GM19023 (cell line): ENCODE measurements at regions not wholly inside any gene's neighbourhood (a gene's known extent, or its start where the extent isn't known, plus 50 kb on each side); places are given as distances from the start of the nearest gene placed in this dataset.

Source experiments
- ATAC-seq: cut with Tn5 transposase; IDR thresholded peaks from one replicate; pipeline ENCODE4 v1.9.1; 2021; ENCODE audit warnings: mild to moderate bottlenecking, moderate library complexity; ENCODE audit not compliant: unreplicated experiment

DNA sequence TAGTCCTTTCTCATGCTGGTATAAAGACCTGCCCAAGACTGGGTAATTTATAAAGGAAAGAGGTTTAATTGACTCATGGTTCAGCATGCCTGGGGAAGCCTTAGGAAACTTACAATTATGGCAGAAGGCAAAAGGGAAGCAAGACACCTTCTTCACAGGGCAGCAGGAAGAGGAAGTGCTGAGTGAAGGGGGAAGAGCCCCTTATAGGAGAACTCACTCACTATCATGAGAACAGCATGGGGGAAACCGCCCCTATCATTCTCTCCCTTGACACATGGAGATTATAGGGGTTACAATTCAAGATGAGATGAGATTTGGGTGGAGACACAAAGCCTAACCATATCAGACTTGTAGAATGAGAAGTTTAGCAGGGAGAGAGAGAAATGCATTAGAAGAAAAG lies 373.3 kb upstream of the DIAPH2 start:
- ATAC-seq, result no peak

DNA sequence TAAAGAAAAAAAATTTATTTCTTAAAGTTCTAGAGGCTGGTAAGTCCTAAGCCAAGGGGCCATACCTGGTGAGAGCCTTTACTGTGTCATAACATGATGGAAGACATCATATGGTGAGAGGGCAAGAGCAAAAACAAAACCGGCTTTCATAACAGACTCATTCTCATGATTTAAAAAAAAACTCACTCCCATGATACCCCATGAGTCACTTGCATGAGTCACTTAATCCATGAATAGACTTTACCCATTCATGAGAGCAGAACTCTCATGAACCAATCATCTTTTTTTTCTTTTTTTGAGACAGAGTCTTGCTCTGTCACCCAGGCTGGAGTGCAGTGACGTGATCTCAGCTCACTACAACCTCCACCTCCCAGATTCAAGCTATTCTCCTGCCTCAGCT lies 369.7 kb upstream of the DIAPH2 start:
- ATAC-seq, result no peak

DNA sequence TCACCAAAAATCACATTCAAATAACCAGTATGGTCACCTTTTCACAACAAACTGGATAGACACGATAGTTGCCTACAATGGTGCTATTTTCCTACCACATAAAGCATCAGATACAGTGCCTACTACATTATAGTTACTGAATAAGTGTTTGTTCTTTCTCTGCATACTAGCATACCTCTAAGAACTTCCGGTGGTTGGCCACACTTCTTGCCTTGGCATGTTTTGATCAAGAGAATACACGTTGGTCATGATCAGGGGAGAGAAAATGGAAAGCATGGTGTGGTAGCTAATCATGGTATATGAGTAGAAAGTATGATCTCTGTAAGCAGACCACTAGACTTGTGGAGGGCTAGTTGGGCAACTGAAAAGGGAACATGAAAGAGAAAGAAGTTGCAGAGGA lies 322.8 kb upstream of the DIAPH2 start:
- ATAC-seq, result no peak

DNA sequence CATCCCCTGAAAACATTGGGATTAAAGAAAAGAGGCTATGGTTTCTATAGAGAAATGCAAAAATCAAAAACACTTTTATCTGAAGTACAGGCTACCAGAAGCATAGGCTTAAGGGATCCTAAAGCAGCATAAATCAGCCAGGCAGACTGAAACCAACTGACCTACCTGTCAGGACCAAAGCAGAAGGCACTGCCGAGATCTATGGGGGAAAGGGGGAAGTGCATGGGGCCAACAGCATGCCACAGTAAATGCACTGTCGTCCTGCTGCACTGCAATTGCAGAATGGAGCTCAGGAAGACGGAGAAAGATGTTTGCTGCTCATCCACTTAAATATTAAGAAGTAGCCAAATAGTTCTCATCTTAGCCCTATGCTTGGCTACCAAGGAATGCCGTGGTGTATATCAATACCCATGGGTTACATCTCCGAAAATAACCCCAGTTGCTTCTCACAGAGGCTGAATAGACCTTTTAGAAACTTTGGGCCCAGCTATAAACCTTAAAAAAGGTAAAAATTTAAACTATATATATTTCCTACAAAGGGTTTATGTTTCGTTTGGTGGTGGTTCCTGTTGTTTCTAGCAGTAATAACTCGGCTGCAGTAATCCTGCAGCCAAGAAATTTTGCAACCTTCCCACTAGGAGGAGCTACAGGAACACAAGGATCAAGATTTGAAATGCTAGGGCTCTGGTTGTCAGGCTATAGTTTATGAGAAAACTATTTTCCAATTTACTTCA lies 312.2 kb upstream of the DIAPH2 start:
- ATAC-seq, result no peak

DNA sequence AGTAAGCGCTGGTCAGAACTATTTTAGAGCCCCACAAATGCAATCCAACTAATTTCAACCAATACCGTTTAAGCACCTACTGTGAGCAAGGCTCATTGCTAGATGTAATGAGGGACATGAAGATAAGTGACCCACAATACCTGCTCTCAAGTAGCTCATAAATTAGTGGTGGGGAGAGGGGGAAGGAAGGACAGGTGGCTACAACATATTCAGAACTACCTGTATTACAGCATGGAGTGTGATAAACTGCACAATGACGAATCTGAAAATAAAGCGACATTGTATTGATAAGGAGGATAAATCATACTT lies 311.6 kb upstream of the DIAPH2 start:
- no peak for ATAC-seq

DNA sequence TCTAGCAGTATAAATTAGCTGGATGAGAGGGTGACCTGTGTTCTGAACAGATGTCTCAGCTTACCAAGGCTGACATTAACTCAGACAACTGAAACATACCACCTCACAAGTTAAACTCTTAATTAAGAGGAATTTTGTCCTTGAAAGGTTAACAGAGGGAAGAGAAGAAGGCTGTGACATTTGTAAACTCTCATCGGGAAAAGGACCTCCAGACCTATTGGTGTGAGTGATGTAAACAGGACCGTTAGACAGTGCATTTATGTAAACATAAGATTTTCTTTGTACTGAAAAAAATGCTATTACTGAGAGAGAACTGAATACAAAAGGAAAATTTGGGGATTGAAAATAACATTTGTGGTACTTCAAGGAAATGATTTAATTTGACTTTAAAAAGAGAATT lies 308.4 kb upstream of the DIAPH2 start:
- ATAC-seq, result no peak

DNA sequence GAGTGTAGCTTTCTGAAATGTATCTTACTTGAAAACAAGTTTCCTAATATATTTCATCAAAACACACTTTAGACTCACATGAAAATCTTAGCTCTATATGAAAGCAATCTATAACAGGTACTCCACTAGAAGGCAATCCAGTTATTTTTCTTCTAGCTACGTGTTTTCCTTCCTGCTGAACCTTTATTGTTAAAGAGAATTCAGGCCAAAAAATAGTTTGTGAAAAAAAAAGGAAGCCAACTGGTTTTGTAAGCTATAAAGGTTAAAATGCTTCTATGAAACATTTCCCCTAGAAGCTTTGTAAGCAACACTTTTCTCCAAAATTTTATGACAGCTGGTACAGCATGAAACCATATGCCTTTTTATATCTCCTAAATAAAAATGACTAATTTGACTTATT lies 304.7 kb upstream of the DIAPH2 start:
- no peak for ATAC-seq

DNA sequence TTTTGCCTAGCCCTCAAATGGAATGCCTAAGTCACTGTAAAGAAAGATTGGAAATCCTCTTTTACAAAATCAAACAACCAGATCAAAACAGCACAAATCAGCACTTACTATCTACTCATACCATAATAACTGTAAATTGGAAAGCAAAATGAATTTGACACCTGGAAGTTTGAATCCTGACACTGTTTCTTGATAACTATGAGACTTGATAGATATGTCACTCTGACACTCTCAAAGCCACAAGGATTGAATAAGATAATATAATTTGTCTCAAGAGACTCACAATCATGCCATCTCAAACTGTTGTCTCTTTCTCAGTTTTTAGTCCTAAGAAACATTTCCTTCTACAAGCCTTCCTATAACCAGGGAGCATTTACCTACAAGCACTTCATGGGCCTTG lies 302.6 kb upstream of the DIAPH2 start:
- ATAC-seq, result no peak

DNA sequence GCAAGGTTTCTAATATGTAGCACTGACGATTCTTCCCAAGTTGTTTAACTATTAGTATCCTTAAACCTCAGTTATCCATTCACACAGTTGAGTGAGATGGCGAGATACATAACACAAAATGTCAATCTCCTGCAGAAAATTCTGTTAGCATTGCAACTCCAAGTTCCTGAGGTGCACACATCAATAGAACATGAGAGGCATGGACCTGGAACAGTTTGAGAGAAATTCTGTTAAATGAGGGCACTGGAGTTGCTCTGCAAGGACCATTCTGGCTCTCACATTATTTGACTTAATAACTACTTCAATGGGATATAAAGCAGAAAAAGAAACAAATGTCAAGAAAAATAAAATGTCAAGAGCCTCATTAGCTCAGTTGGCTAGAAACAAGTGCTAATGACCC lies 301.2 kb upstream of the DIAPH2 start:
- no peak for ATAC-seq

DNA sequence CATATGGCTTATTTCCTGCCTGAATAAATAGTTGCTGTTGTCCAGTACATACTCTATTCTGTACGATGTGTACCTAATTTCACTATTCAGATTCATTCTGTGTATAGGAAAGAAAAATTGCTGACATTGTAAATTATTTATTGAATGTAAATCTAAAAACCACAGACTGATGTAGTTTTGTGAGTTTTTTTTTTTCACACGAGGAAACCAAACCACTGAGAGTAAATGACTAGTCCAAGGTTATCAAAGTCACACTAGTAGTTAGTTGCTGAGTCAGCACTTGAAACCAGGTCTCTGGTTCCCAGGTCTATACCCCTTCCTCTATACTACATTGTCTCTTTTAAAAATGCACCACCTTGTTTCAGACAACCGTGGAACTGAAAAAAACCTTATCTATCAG lies 298.3 kb upstream of the DIAPH2 start:
- no peak for ATAC-seq

DNA sequence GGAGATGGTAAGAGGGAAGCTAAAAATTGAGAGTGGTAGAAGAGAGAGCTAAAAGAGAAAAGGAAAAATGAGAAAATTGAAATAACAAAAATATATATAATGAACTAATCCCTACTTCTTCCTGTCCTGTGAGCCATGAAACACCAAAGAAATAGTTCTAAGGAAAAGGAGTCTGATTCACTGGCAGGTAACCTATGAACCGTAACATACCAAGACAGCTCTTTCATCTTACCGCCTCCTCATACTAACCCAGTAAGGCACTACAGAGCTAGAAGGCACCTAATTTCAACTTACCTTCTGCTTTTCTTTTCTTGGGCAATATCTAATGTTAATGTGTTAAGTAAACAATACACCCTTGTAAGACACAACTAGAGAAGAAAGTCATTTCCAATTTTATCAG lies 297.7 kb upstream of the DIAPH2 start:
- no peak for ATAC-seq

DNA sequence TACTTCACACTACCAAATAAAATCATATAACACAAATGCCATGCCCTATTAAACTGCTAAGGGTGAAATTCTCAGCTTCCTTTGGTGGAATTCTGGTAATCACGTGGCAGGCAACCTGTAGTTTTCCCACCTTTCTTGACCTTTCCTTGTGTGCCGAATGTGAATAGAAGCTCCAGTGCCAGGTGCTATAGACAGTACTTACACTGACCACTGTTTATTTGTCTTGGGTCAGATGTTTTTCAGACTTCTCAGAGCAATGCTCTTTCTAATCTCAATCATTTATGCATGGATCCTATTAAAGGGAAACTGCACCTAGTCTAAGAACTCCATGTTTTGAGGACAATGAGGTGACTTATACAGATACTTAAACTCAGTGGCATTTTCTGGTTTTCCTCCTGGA lies 296.8 kb upstream of the DIAPH2 start:
- ATAC-seq, result no peak

DNA sequence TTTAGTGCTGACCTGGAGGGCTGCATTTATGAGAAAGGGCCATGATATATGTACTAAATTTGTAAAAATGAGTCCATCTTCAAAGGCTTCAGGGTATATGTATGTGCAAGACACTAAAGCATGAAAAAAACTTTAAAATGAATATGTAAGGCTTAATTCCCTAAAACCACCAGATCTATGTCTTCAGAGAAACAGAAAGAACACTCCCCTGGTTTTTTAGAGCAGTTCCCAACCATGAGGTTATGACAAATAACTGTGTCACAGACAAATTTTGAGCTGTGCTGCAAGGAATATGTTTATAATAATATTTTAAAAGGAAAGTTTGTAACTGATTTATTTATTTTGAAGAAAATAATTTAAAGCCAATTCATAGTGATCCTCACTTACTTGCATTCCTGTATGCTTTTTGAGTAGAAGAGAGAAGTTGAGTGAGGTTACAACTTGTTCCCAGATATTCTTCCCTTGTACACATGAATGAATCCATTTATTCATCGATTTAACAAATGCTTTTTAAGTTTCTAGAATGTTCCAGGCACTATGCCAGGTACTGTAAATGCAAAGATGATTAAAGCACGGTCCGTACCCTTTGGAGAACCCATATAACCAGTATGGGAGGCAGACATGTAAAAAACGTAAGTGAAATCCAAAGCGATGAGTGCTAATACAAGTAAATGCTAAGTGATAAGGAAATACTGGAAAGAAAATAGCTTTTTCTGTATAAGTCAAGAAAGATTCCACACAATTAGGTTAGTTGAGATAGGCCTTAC lies 295.2 kb upstream of the DIAPH2 start:
- ATAC-seq, result no peak

DNA sequence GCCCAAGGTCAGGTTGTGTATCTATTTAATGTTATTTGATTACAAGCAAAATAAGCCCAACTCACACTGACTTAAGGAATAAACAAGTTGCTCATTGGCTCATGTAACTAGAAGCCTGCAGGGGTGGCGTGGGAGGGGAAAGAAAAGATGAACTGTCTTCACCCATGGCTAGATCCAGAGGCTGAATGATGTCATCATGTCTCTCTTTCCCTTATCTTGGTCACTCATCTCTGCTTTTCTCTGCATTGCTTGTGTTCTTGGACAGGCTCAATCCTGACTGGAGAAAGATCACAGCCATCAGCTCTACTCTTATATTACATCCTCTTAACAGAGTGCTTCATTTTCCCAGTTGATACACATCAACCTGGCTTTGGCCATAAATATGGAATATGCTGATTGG lies 290.0 kb upstream of the DIAPH2 start:
- ATAC-seq, result no peak

DNA sequence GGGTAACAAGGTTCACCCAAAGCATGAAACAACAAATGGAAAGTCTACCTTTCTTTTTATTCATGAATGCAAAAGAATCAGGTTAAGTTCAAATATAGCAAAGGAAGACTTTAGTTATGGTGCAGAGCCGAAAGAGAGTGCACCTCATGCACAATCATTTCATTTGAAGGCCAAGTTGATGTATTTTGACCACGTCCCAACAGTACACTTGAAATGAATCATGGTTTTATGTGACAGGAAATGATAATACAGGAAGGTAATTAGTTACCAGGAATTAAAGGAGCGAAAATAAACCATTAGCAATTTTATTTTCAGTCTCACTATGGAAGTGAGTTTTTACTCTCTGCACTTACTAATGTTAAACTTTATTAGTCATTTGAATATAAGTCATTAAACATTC lies 281.2 kb upstream of the DIAPH2 start:
- ATAC-seq, result no peak

DNA sequence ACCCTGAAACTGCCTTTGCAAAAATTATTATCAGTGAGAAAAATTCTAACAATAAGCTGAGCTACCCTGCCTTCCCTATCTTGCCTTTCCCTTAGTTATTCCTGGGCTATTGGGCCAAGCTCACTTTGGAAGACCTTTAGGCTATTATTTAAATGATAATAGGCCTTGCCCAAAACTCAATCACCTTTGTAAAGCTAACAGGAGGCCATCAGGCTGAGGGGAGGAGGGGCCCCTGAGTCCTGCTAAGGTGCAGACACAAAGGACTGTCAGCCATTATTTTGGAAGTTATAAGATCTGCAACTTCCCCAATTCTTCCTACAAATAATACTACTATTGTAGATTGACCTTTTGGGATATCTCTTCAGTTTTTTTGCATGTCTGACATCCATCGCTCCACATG lies 278.8 kb upstream of the DIAPH2 start:
- no peak for ATAC-seq

DNA sequence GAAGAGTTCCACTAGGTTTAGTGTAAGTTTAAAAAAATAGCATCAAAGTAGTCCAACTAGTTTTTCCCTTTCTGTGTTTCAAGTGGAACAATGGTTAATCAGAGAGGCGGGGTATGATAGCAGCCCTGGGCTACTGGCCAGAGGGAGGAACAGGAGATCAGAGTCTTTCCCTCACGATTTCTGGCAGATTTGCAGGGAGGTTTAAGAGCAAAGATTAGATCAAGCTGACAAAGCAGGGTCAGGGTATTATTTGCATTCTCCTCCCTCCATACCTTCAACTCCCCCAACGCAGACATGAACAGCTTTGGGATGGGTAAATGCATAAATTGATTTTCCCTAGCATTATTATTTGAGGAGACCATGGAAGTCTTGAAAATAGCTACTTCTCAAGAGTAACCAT lies 277.6 kb upstream of the DIAPH2 start:
- ATAC-seq, result no peak

DNA sequence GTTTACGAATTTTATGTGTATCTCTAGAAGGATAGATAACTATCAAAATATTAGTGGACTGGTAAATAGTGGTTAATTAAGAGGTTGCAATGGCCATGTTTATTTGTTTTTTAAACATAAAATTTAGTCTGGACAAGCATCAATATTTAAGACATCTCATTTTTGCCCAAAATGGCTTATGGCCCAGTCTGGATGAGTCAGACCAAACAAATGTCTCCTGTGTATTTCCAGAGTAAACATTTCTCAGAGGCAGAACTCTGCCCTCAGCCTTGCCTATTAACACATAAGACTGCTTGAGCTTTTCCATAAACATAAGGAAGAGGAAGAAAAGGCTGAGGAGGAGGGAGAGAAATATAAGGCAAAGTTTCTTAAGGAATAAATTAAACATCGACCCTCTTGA lies 277.1 kb upstream of the DIAPH2 start:
- no peak for ATAC-seq

DNA sequence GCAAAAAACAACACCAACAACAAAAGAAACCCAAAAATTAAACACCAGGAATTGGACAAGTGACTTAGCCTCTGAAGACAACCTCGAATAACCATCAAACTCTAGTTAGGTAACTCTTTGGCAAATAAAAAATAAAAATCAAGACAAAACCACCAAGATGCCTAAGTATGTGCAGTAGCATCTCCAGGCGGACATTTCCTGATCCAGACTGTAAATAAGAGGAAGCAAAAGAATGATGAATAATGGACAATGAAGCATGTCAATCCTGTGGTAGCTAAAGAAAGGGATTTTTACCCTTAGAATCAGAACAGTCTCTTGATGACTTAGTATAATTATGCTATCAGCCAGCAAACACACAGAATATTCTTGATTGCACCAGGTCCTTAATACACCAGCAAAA lies 276.7 kb upstream of the DIAPH2 start:
- no peak for ATAC-seq

DNA sequence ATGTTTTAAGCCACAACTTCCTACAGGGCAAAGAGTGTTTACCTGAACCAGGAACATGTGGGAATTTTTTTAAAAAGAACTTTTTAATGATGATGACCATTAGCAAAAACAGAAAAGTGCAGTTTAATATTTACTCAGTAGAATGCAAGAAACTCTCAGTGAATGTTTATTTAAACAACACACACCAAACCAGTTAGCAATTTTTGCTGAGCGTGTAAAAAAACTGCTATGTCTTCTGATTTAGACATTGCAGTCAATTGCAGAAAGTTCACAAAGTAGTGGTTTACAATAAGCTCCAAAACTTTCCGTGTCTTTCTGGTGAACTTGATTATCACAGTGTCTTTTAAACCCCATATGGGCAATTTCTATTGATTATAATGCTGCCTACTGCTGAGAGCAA lies 273.7 kb upstream of the DIAPH2 start:
- ATAC-seq, result no peak

DNA sequence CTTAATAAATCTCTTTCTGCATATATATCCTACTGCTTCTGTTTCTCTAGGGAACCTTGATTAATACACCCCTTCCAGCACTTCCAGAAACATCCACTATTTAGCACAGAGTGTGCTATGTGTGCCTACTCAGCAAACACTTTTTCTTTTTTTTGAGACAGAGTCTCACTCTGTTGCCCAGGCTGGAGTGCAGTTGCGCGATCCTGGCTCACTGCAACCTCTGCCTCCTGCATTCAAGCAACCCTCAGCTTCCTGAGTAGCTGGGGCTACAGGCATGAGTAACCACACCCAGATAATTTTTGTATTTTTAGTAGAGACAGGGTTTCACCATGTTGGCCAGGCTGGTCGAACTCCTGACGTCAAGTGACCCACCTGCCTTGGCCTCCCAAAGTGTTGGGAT lies 266.9 kb upstream of the DIAPH2 start:
- no peak for ATAC-seq

DNA sequence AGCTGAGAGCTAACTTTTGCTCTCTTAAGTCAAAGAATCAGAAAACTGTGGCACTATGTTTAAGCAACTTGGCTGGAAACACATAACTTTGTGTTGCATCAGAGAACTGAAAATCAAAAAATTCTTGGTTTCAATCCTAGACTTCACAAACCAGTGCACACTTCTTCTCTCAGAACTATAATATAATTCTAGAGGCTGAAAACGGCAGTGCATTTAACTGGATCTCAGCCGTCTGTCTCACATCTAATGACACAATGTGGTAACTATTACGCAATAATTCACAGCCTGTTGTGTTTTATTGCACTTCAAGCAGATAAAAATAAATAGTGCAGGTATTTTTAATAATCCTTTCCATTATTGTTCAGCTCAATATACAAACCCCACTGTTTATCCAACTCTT lies 260.6 kb upstream of the DIAPH2 start:
- ATAC-seq, result no peak

DNA sequence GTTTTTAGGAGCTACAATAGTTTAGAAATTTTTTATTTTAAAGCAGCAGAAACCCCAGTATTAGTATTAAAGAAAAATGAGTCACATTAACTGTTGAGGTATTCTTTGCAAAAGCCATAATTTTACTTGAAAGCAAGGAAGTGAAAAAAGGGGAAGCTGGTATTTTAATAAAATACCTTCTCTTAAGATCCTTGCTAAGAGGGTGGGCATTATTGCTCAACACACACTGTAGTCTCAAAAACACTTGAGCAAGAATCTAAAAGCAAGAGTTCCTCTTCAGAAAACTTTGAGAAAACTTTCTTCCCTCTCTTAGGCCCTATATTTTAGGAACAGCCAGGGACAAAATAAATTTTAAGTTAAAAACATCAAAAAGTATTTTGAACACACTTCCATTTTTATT lies 259.4 kb upstream of the DIAPH2 start:
- ATAC-seq, result no peak
